Neuronal stem cell (in vitro differentiated cells): ENCODE measurements at regions not wholly inside any gene's neighbourhood (a gene's known extent, or its start where the extent isn't known, plus 50 kb on each side); places are given as distances from the start of the nearest gene placed in this dataset.

Experiments
- DNase-seq: peaks from one replicate; pipeline ENCODE4 v3.0.0-alpha.2; 2013; ENCODE audit warnings: low spot score
- H2AFZ ChIP-seq: one replicate; pipeline ENCODE4 v1.6.1; 2013; ENCODE audit warnings: mild to moderate bottlenecking, low read length, inconsistent platforms
- H2AK5ac ChIP-seq: 2 replicates; pipeline ENCODE4 v1.6.1; 2013; ENCODE audit warnings: low read depth, mild to moderate bottlenecking, inconsistent platforms, low read length, moderate library complexity, mixed read lengths
- H2BK120ac ChIP-seq: 2 replicates; pipeline ENCODE4 v1.6.1; 2013; ENCODE audit warnings: low read depth, mild to moderate bottlenecking, inconsistent platforms, low read length, moderate library complexity, mixed read lengths
- H2BK12ac ChIP-seq: one replicate; pipeline ENCODE4 v1.6.1; 2013; ENCODE audit warnings: low read length, inconsistent platforms
- H2BK15ac ChIP-seq: 2 replicates; pipeline ENCODE4 v1.6.1; 2013; ENCODE audit warnings: mild to moderate bottlenecking, low read length, inconsistent platforms, mixed read lengths
- H2BK5ac ChIP-seq: one replicate; pipeline ENCODE4 v1.6.1; 2013; ENCODE audit warnings: inconsistent platforms, mild to moderate bottlenecking, low read length, moderate library complexity
- H3K14ac ChIP-seq: one replicate; pipeline ENCODE4 v1.6.1; 2013; ENCODE audit warnings: low read length, inconsistent platforms
- H3K18ac ChIP-seq: 2 replicates; pipeline ENCODE4 v1.6.1; 2013; ENCODE audit warnings: low read length, inconsistent platforms
- H3K23ac ChIP-seq: 2 replicates; pipeline ENCODE4 v1.6.1; 2013; ENCODE audit warnings: low read depth, mild to moderate bottlenecking, mixed read lengths, low read length, inconsistent platforms; ENCODE audit not compliant: poor library complexity
- H3K27ac ChIP-seq: replicated peaks from 3 replicates; pipeline ENCODE4 v1.5.1; 2013; ENCODE audit warnings: low read length, inconsistent platforms
- H3K27me3 ChIP-seq, 3 experiments: 2 replicates each; pipeline ENCODE4 v1.6.1; 2013; ENCODE audit warnings: low read length in 3 of 3, mild to moderate bottlenecking in 2 of 3, inconsistent platforms in 1 of 3, low read depth in 1 of 3, mixed read lengths in 1 of 3, moderate library complexity in 1 of 3; ENCODE audit not compliant: control insufficient read depth in 3 of 3, insufficient read depth in 3 of 3
- H3K36me3 ChIP-seq, 2 donors: replicated peaks in 1 of 2; 2 replicates each; pipeline ENCODE4 v1.6.1; 2013; ENCODE audit warnings: low read length in 2 of 2; ENCODE audit not compliant: control insufficient read depth in 2 of 2, insufficient read depth in 2 of 2
- H3K4ac ChIP-seq: 2 replicates; pipeline ENCODE4 v1.6.1; 2013; ENCODE audit warnings: inconsistent platforms, mild to moderate bottlenecking, low read length, moderate library complexity
- H3K4me1 ChIP-seq, 2 donors: 1 replicate in 1 of 2; 2 replicates in 1 of 2; pipeline ENCODE4 v1.6.1; 2013; ENCODE audit warnings: low read length in 2 of 2, low read depth in 1 of 2; ENCODE audit not compliant: control insufficient read depth in 2 of 2, insufficient read depth in 1 of 2
- H3K4me2 ChIP-seq: one replicate; pipeline ENCODE4 v1.6.1; 2013; ENCODE audit warnings: mild to moderate bottlenecking, low read length, inconsistent platforms; ENCODE audit not compliant: insufficient read depth, poor library complexity, severe bottlenecking
- H3K4me3 ChIP-seq, 2 donors: 2 replicates each; pipeline ENCODE4 v1.5.1; 2013; ENCODE audit warnings: low read length in 2 of 2, mild to moderate bottlenecking in 2 of 2, inconsistent platforms in 1 of 2, moderate library complexity in 1 of 2
- H3K79me1 ChIP-seq: one replicate; pipeline ENCODE4 v1.6.1; 2013; ENCODE audit warnings: low read depth, mild to moderate bottlenecking, inconsistent platforms, low read length, moderate library complexity
- H3K9ac ChIP-seq: one replicate; pipeline ENCODE4 v1.6.1; 2013; ENCODE audit warnings: mild to moderate bottlenecking, low read depth, low read length, inconsistent platforms; ENCODE audit not compliant: poor library complexity
- H3K9me3 ChIP-seq, 2 donors: replicated peaks in 1 of 2; 2 replicates each; pipeline versions ENCODE3 to v1.6.1; 2013; ENCODE audit warnings: low read length in 2 of 2, mild to moderate bottlenecking in 2 of 2, inconsistent platforms in 1 of 2, low read depth in 1 of 2, mixed read lengths in 1 of 2, moderate library complexity in 1 of 2; ENCODE audit not compliant: control insufficient read depth in 2 of 2, insufficient read depth in 1 of 2
- H4K8ac ChIP-seq: one replicate; pipeline ENCODE4 v1.6.1; 2013; ENCODE audit warnings: low read depth, mild to moderate bottlenecking, inconsistent platforms, low read length, moderate library complexity
- H4K91ac ChIP-seq: one replicate; pipeline ENCODE4 v1.6.1; 2013; ENCODE audit warnings: low read length, low read depth, mild to moderate bottlenecking, inconsistent platforms; ENCODE audit not compliant: poor library complexity
- WGBS, 2 donors: extraction: QIAGEN DNeasy Blood & Tissue Kit; methylation state at CpG; one replicate each; pipeline ENCODE4 v1.1.7; 2013; ENCODE audit warnings: missing lambda C conversion rate in 2 of 2, mixed read lengths in 1 of 2; ENCODE audit not compliant: insufficient read length in 2 of 2, insufficient replicate concordance in 1 of 2; ENCODE audit errors: extremely low coverage in 2 of 2; 5-methylcytosine and 5-hydroxymethylcytosine counted together

- H3K23ac ChIP-seq, result no peak overlapping the region
- no peak overlapping the region for H3K4me3 ChIP-seq
- H3K9ac ChIP-seq, result no peak overlapping the region
- WGBS, 2 donors, result no CpG with 5 or more reads among the region's 7 CpGs
- no peaks in the 10 kb centered on the region for H3K4me1 ChIP-seq
- no peak overlapping the region for H3K27ac ChIP-seq
- no peak overlapping the region for H4K8ac ChIP-seq
- H3K79me1 ChIP-seq, result no peaks in the 10 kb centered on the region
- H3K27me3 ChIP-seq, result no peaks in the 10 kb centered on the region
- no peak overlapping the region for H2BK12ac ChIP-seq
- no peak overlapping the region for H2BK5ac ChIP-seq
- no peak overlapping the region for H3K4ac ChIP-seq
- H3K18ac ChIP-seq, result no peak overlapping the region
- H3K14ac ChIP-seq, result no peak overlapping the region
- no peaks in the 10 kb centered on the region for H3K36me3 ChIP-seq
- H3K4me2 ChIP-seq, result no peak overlapping the region
- H2BK15ac ChIP-seq, result no peak overlapping the region
- no peak overlapping the region for H2BK120ac ChIP-seq
- H2AK5ac ChIP-seq, result no peak overlapping the region
- H4K91ac ChIP-seq, result no peak overlapping the region
- H2AFZ ChIP-seq, result no peak overlapping the region
- DNase-seq, result no peak
- H3K9me3 ChIP-seq, result no peaks in the 10 kb centered on the region
These were observed 309.9 kb downstream of the GPAM start for GRCh38 chr10:111873621-111874135.

GRCh38 chr10:111874576-111874975, 309.0 kb downstream of the GPAM start:
- Histone ChIP-seq H2BK15ac (no peak overlapping the region), H3K27me3 (no peaks in the 10 kb centered on the region), H2BK5ac (no peak overlapping the region), H3K23ac (no peak overlapping the region), H3K4me1 (no peaks in the 10 kb centered on the region), H2BK12ac (no peak overlapping the region), H3K4ac (no peak overlapping the region), H4K8ac (no peak overlapping the region), H3K27ac (no peak overlapping the region), H2BK120ac (no peak overlapping the region), H3K36me3 (no peaks in the 10 kb centered on the region), H3K9me3 (no peaks in the 10 kb centered on the region), H3K14ac (no peak overlapping the region), H4K91ac (no peak overlapping the region), H3K18ac (no peak overlapping the region), H2AFZ (no peak overlapping the region), H3K4me2 (no peak overlapping the region), H3K4me3 (no peak overlapping the region), H3K79me1 (no peaks in the 10 kb centered on the region), H2AK5ac (no peak overlapping the region), H3K9ac (no peak overlapping the region)
- DNase-seq, result no peak
- no CpG with 5 or more reads among the region's 3 CpGs for WGBS, 2 donors

GRCh38 chr10:111875725-111876124, 307.8 kb downstream of the GPAM start:
- Histone ChIP-seq H2AK5ac (no peak overlapping the region), H3K27ac (no peak overlapping the region), H4K91ac (no peak overlapping the region), H3K79me1 (no peaks in the 10 kb centered on the region), H3K9ac (no peak overlapping the region), H2BK120ac (no peak overlapping the region), H2AFZ (no peak overlapping the region), H3K23ac (no peak overlapping the region), H3K9me3 (no peaks in the 10 kb centered on the region), H4K8ac (no peak overlapping the region), H3K4ac (no peak overlapping the region), H3K14ac (no peak overlapping the region), H3K18ac (no peak overlapping the region), H3K4me1 (no peaks in the 10 kb centered on the region), H2BK5ac (no peak overlapping the region), H2BK12ac (no peak overlapping the region), H3K4me3 (no peak overlapping the region), H2BK15ac (no peak overlapping the region), H3K27me3 (no peaks in the 10 kb centered on the region), H3K36me3 (no peaks in the 10 kb centered on the region), H3K4me2 (no peak overlapping the region)
- no CpG with 5 or more reads among the region's 4 CpGs for WGBS, 2 donors
- no peak for DNase-seq

- no peak overlapping the region for H4K91ac ChIP-seq
- H3K9ac ChIP-seq, result no peak overlapping the region
- H3K18ac ChIP-seq, result no peak overlapping the region
- DNase-seq, result no peak
- no peak overlapping the region for H3K4me3 ChIP-seq
- H4K8ac ChIP-seq, result no peak overlapping the region
- no peak overlapping the region for H3K4me2 ChIP-seq
- H2BK12ac ChIP-seq, result no peak overlapping the region
- no peak overlapping the region for H2AK5ac ChIP-seq
- no peak overlapping the region for H2BK120ac ChIP-seq
- H3K9me3 ChIP-seq, result no peaks in the 10 kb centered on the region
- no peak overlapping the region for H2BK15ac ChIP-seq
- H3K36me3 ChIP-seq, result no peaks in the 10 kb centered on the region
- no CpG with 5 or more reads among the region's 3 CpGs for WGBS, 2 donors
- no peak overlapping the region for H3K4ac ChIP-seq
- H3K4me1 ChIP-seq, result no peaks in the 10 kb centered on the region
- no peak overlapping the region for H2AFZ ChIP-seq
- no peak overlapping the region for H3K23ac ChIP-seq
- H2BK5ac ChIP-seq, result no peak overlapping the region
- no peak overlapping the region for H3K14ac ChIP-seq
- no peaks in the 10 kb centered on the region for H3K79me1 ChIP-seq
- no peaks in the 10 kb centered on the region for H3K27me3 ChIP-seq
- no peak overlapping the region for H3K27ac ChIP-seq
These were observed 306.3 kb downstream of the GPAM start for GRCh38 chr10:111877258-111877657.
